Neural cell (in vitro differentiated cells): ENCODE measurements at regions not wholly inside any gene's neighbourhood (a gene's known extent, or its start where the extent isn't known, plus 50 kb on each side); places are given as distances from the start of the nearest gene placed in this dataset.

ENCODE experiments used
- H2AFZ ChIP-seq: fragments of 200-600, 300-800 bp; sonication (generic), shearing (Covaris generic); 2 replicates; pipeline ENCODE4 v1.6.0; 2014; ENCODE audit warnings: low read depth, mild to moderate bottlenecking, antibody characterized with exemption, low read length, moderate library complexity
- H3F3A ChIP-seq: fragments of 200-600 bp; shearing (Covaris generic); 2 replicates; pipeline ENCODE4 v1.6.1; 2016; ENCODE audit warnings: mild to moderate bottlenecking, moderate library complexity, mixed read lengths, antibody characterized with exemption, low read length; ENCODE audit not compliant: insufficient read depth, poor library complexity, severe bottlenecking
- H3K27ac ChIP-seq: fragments of 200-600, 300-800 bp; sonication (generic), shearing (Covaris generic); 2 replicates; pipeline ENCODE4 v1.5.1; 2014; ENCODE audit warnings: mild to moderate bottlenecking, low read length, moderate library complexity
- H3K27me3 ChIP-seq: fragments of 300-800, 200-600 bp; sonication (generic), shearing (Covaris generic); 2 replicates; pipeline ENCODE4 v1.6.0; 2014; ENCODE audit warnings: mild to moderate bottlenecking, low read depth, low read length, moderate library complexity; ENCODE audit not compliant: insufficient read depth
- H3K36me3 ChIP-seq: fragments of 300-800, 200-600 bp; sonication (generic), shearing (Covaris generic); 2 replicates; pipeline ENCODE4 v1.5.1; 2014; ENCODE audit warnings: mild to moderate bottlenecking, antibody characterized with exemption, low read length, moderate library complexity; ENCODE audit not compliant: insufficient read depth
- H3K4me2 ChIP-seq: fragments of 300-800, 200-600 bp; sonication (generic), shearing (Covaris generic); 2 replicates; pipeline ENCODE4 v1.6.0; 2014; ENCODE audit warnings: mild to moderate bottlenecking, low read length
- H3K4me3 ChIP-seq: fragments of 300-800, 200-600 bp; sonication (generic), shearing (Covaris generic); 2 replicates; pipeline ENCODE4 v1.5.1; 2014; ENCODE audit warnings: mild to moderate bottlenecking, low read length, moderate library complexity
- H3K79me2 ChIP-seq: fragments of 200-600 bp; shearing (Covaris generic); replicated peaks from 2 replicates; pipeline ENCODE4 v1.6.0; 2014; ENCODE audit warnings: mild to moderate bottlenecking, low read length, moderate library complexity; ENCODE audit not compliant: insufficient read depth
- H3K9ac ChIP-seq: fragments of 300-800, 200-600 bp; sonication (generic), shearing (Covaris generic); 2 replicates; pipeline ENCODE4 v1.6.1; 2016; ENCODE audit warnings: mild to moderate bottlenecking, low read length, mixed read lengths
- H3K9me2 ChIP-seq: fragments of 200-600 bp; shearing (Covaris generic); 2 replicates; pipeline ENCODE4 v1.6.1; 2016; ENCODE audit warnings: mild to moderate bottlenecking, low read length, mixed read lengths; ENCODE audit not compliant: insufficient read depth
- H3K9me3 ChIP-seq: fragments of 200-600, 300-800 bp; sonication (generic), shearing (Covaris generic); 2 replicates; pipeline ENCODE4 v1.6.1; 2016; ENCODE audit warnings: mild to moderate bottlenecking, mixed run types, low read length, moderate library complexity, mixed read lengths
- H4K20me1 ChIP-seq: fragments of 200-600 bp; shearing (Covaris generic); 2 replicates; pipeline ENCODE4 v1.6.1; 2016; ENCODE audit warnings: mild to moderate bottlenecking, mixed run types; ENCODE audit not compliant: insufficient read depth
- EP300 ChIP-seq: fragments of 450-650 bp; conservative IDR thresholded peaks from 2 replicates; pipeline ENCODE4 v1.6.1; 2014; ENCODE audit warnings: antibody characterized with exemption, mild to moderate bottlenecking, moderate library complexity; ENCODE audit not compliant: poor library complexity, severe bottlenecking
- EZH2 ChIP-seq: fragments of 200-600, 300-800 bp; shearing (Covaris generic), sonication (generic); IDR thresholded peaks from 2 replicates; pipeline ENCODE4 v1.6.1; 2014; ENCODE audit warnings: antibody characterized with exemption, low read length, borderline replicate concordance, mild to moderate bottlenecking; ENCODE audit not compliant: insufficient read depth, poor library complexity, severe bottlenecking
- MXI1 ChIP-seq: fragments of 450-650 bp; conservative IDR thresholded peaks from 2 replicates; pipeline ENCODE4 v1.6.1; 2014; ENCODE audit warnings: antibody characterized with exemption, mild to moderate bottlenecking; ENCODE audit not compliant: poor library complexity, severe bottlenecking
- POLR2AphosphoS5 ChIP-seq: IDR thresholded peaks from 2 replicates; pipeline ENCODE4 v1.6.1; 2012
- RAD21 ChIP-seq: fragments of 450-650 bp; conservative IDR thresholded peaks from 2 replicates; pipeline ENCODE4 v1.6.1; 2014; ENCODE audit warnings: antibody characterized with exemption, mild to moderate bottlenecking, moderate library complexity
- SMC3 ChIP-seq: fragments of 450-650 bp; conservative IDR thresholded peaks from 2 replicates; pipeline ENCODE4 v1.6.1; 2014; ENCODE audit warnings: antibody characterized with exemption, mild to moderate bottlenecking, moderate library complexity; ENCODE audit not compliant: poor library complexity
- TAF1 ChIP-seq: IDR thresholded peaks from 2 replicates; pipeline ENCODE4 v1.6.1; 2012; ENCODE audit warnings: low read depth
- TF ChIP-seq, protein P1 (sequence below): IDR thresholded peaks from 2 replicates; pipeline ENCODE4 v1.6.1; 2012; ENCODE audit warnings: borderline replicate concordance
- TF ChIP-seq, protein P2 (sequence below): fragments of 450-650 bp; IDR thresholded peaks from 2 replicates; pipeline ENCODE4 v1.5.1; 2014; ENCODE audit warnings: antibody characterized with exemption, mild to moderate bottlenecking, moderate library complexity; ENCODE audit not compliant: poor library complexity, severe bottlenecking

DNA sequence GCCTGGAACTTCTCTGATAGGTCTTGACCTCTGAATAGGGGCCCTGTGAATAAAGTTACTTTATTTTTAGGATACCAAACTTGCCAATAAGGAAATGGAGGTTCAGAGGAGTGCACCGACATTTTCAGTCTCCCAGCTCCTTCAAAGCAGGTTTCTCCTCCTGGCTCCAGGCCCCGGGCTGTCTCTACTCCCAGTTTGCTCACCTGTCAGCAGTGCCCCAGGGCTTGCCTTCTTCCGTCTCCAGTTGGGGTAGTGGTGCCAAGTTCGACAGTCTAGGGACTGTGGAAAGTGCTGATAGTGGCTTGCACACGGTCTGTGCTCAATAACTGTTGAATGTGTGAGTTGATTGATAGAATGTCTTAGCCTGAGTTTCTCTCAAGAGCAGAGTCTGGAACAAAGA is 149.2 kb downstream of the ACTL8 start:
- H3K9me3 ChIP-seq: no peaks in the 10 kb centered on the region
- H3K79me2 ChIP-seq: no peaks in the 10 kb centered on the region
- no peaks in the 10 kb centered on the region for H4K20me1 ChIP-seq
- no peak overlapping the region for H2AFZ ChIP-seq
- H3K4me3 ChIP-seq: no peak overlapping the region
- H3K27me3 ChIP-seq: no peaks in the 10 kb centered on the region
- no peaks in the 10 kb centered on the region for H3K9me2 ChIP-seq
- H3K9ac ChIP-seq: no peak overlapping the region
- TF ChIP-seq, protein P1, sequence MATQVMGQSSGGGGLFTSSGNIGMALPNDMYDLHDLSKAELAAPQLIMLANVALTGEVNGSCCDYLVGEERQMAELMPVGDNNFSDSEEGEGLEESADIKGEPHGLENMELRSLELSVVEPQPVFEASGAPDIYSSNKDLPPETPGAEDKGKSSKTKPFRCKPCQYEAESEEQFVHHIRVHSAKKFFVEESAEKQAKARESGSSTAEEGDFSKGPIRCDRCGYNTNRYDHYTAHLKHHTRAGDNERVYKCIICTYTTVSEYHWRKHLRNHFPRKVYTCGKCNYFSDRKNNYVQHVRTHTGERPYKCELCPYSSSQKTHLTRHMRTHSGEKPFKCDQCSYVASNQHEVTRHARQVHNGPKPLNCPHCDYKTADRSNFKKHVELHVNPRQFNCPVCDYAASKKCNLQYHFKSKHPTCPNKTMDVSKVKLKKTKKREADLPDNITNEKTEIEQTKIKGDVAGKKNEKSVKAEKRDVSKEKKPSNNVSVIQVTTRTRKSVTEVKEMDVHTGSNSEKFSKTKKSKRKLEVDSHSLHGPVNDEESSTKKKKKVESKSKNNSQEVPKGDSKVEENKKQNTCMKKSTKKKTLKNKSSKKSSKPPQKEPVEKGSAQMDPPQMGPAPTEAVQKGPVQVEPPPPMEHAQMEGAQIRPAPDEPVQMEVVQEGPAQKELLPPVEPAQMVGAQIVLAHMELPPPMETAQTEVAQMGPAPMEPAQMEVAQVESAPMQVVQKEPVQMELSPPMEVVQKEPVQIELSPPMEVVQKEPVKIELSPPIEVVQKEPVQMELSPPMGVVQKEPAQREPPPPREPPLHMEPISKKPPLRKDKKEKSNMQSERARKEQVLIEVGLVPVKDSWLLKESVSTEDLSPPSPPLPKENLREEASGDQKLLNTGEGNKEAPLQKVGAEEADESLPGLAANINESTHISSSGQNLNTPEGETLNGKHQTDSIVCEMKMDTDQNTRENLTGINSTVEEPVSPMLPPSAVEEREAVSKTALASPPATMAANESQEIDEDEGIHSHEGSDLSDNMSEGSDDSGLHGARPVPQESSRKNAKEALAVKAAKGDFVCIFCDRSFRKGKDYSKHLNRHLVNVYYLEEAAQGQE: no peak
- TF ChIP-seq POLR2AphosphoS5 (no peak), MXI1 (no peak), SMC3 (no peak), EP300 (no peak), EZH2 (no peak), RAD21 (no peak), TAF1 (no peak)
- TF ChIP-seq, protein P2, sequence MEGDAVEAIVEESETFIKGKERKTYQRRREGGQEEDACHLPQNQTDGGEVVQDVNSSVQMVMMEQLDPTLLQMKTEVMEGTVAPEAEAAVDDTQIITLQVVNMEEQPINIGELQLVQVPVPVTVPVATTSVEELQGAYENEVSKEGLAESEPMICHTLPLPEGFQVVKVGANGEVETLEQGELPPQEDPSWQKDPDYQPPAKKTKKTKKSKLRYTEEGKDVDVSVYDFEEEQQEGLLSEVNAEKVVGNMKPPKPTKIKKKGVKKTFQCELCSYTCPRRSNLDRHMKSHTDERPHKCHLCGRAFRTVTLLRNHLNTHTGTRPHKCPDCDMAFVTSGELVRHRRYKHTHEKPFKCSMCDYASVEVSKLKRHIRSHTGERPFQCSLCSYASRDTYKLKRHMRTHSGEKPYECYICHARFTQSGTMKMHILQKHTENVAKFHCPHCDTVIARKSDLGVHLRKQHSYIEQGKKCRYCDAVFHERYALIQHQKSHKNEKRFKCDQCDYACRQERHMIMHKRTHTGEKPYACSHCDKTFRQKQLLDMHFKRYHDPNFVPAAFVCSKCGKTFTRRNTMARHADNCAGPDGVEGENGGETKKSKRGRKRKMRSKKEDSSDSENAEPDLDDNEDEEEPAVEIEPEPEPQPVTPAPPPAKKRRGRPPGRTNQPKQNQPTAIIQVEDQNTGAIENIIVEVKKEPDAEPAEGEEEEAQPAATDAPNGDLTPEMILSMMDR: no peak
- no peak overlapping the region for H3K27ac ChIP-seq
- H3K36me3 ChIP-seq: no peaks in the 10 kb centered on the region
- no peak overlapping the region for H3K4me2 ChIP-seq
- no peaks in the 10 kb centered on the region for H3F3A ChIP-seq

DNA sequence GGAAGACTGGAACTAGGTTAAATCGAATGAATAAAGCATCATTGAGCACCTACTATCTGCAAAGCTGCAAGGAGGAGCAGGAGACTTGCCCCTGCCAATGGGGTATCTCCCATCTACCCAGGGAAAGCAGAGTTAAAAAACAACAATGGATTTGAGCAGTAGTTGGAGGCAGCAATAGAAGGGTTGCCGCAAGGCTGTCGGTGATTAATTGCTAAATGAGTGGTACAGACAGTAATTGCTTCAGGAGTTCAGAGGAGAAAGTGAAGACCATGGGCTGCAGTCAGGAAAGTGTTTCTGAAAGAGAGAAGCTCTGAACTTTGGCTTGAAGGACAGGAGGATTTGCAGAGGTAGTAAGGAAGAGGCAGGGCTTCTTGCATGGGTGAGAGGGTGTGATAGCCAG is 152.9 kb downstream of the ACTL8 start:
- Histone ChIP-seq H3K79me2 (no peaks in the 10 kb centered on the region), H2AFZ (no peak overlapping the region), H3K9me3 (no peaks in the 10 kb centered on the region), H3K9me2 (no peaks in the 10 kb centered on the region), H4K20me1 (no peaks in the 10 kb centered on the region), H3K9ac (no peak overlapping the region), H3K27me3 (no peaks in the 10 kb centered on the region), H3F3A (no peaks in the 10 kb centered on the region), H3K4me3 (no peak overlapping the region), H3K4me2 (no peak overlapping the region), H3K36me3 (no peaks in the 10 kb centered on the region), H3K27ac (no peak overlapping the region)
- TF ChIP-seq MXI1 (no peak), EP300 (no peak), SMC3 (no peak), POLR2AphosphoS5 (no peak), EZH2 (no peak), RAD21 (no peak), TAF1 (no peak)
- TF ChIP-seq, protein P1: no peak
- TF ChIP-seq, protein P2: no peak
